ENCODE measurements at regions not wholly inside any gene's neighbourhood (a gene's known extent, or its start where the extent isn't known, plus 50 kb on each side); places are given as distances from the start of the nearest gene placed in this dataset.

DNA sequence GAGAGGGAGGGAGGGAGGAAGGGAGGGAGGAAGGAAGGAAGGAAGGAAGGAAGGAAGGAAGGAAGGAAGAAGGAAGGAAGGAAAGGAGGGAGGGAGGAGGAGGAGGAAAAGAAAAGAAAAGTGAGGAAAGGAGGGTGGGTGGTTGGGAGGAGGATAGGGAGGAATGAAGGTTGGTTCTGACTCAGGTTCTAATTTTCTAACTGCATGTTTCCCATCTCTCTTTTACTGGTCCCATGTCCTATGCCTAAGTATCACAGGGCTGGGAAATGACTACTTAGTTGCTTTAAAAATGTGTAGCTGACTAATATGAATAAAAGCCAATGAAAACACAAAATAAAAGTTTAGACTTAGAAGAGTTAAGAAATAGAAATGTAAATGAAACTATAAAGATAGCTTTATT is 890.9 kb upstream of the POT1 start:
- TF ChIP-seq, protein P1, sequence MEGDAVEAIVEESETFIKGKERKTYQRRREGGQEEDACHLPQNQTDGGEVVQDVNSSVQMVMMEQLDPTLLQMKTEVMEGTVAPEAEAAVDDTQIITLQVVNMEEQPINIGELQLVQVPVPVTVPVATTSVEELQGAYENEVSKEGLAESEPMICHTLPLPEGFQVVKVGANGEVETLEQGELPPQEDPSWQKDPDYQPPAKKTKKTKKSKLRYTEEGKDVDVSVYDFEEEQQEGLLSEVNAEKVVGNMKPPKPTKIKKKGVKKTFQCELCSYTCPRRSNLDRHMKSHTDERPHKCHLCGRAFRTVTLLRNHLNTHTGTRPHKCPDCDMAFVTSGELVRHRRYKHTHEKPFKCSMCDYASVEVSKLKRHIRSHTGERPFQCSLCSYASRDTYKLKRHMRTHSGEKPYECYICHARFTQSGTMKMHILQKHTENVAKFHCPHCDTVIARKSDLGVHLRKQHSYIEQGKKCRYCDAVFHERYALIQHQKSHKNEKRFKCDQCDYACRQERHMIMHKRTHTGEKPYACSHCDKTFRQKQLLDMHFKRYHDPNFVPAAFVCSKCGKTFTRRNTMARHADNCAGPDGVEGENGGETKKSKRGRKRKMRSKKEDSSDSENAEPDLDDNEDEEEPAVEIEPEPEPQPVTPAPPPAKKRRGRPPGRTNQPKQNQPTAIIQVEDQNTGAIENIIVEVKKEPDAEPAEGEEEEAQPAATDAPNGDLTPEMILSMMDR (conservative IDR thresholded peaks at IDR 0.05; ENCODE audit: low read depth in 2 of 2), result no peak
- no peak for TF ChIP-seq POLR2AphosphoS5 (IDR thresholded peaks at IDR 0.05; ENCODE audit: low read depth)
- no peak for TF ChIP-seq JUNB (IDR thresholded peaks at IDR 0.05; ENCODE audit: unreplicated experiment)
- TF ChIP-seq, protein P2, sequence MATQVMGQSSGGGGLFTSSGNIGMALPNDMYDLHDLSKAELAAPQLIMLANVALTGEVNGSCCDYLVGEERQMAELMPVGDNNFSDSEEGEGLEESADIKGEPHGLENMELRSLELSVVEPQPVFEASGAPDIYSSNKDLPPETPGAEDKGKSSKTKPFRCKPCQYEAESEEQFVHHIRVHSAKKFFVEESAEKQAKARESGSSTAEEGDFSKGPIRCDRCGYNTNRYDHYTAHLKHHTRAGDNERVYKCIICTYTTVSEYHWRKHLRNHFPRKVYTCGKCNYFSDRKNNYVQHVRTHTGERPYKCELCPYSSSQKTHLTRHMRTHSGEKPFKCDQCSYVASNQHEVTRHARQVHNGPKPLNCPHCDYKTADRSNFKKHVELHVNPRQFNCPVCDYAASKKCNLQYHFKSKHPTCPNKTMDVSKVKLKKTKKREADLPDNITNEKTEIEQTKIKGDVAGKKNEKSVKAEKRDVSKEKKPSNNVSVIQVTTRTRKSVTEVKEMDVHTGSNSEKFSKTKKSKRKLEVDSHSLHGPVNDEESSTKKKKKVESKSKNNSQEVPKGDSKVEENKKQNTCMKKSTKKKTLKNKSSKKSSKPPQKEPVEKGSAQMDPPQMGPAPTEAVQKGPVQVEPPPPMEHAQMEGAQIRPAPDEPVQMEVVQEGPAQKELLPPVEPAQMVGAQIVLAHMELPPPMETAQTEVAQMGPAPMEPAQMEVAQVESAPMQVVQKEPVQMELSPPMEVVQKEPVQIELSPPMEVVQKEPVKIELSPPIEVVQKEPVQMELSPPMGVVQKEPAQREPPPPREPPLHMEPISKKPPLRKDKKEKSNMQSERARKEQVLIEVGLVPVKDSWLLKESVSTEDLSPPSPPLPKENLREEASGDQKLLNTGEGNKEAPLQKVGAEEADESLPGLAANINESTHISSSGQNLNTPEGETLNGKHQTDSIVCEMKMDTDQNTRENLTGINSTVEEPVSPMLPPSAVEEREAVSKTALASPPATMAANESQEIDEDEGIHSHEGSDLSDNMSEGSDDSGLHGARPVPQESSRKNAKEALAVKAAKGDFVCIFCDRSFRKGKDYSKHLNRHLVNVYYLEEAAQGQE (IDR thresholded peaks at IDR 0.05; ENCODE audit: unreplicated experiment), result no peak
- TF ChIP-seq CREB1 (CRISPR knock-in tag; IDR thresholded peaks at IDR 0.05; ENCODE audit: low read depth), result no peak

Measured in GM23338 (cell line).